Ishikawa (cell line): ENCODE measurements at regions not wholly inside any gene's neighbourhood (a gene's known extent, or its start where the extent isn't known, plus 50 kb on each side); places are given as distances from the start of the nearest gene placed in this dataset.

Source experiments
- CEBPB ChIP-seq: IDR thresholded peaks from 2 replicates; pipeline ENCODE4 v1.6.1; 2012
- CREB1 ChIP-seq: IDR thresholded peaks from 2 replicates; pipeline ENCODE4 v1.6.1; 2012; ENCODE audit warnings: low read depth
- EGR1 ChIP-seq: IDR thresholded peaks from 2 replicates; pipeline ENCODE4 v1.6.1; 2012
- EP300 ChIP-seq: IDR thresholded peaks from 2 replicates; pipeline ENCODE4 v1.6.1; 2012; ENCODE audit warnings: borderline replicate concordance
- FOXM1 ChIP-seq: IDR thresholded peaks from 2 replicates; pipeline ENCODE4 v1.6.1; 2012; ENCODE audit warnings: low read depth, borderline replicate concordance
- MAX ChIP-seq: IDR thresholded peaks from 2 replicates; pipeline ENCODE4 v1.6.1; 2012
- NFIC ChIP-seq: IDR thresholded peaks from 2 replicates; pipeline ENCODE4 v1.6.1; 2012
- RAD21 ChIP-seq: IDR thresholded peaks from 2 replicates; pipeline ENCODE4 v1.6.1; 2012; ENCODE audit warnings: low read depth
- REST ChIP-seq: IDR thresholded peaks from 2 replicates; pipeline ENCODE4 v1.6.1; 2012; ENCODE audit warnings: low read depth, mild to moderate bottlenecking
- TAF1 ChIP-seq: IDR thresholded peaks from 2 replicates; pipeline ENCODE4 v1.6.1; 2012; ENCODE audit warnings: low read depth, mild to moderate bottlenecking
- TCF12 ChIP-seq: IDR thresholded peaks from 2 replicates; pipeline ENCODE4 v1.6.1; 2012; ENCODE audit warnings: low read depth
- TEAD4 ChIP-seq: IDR thresholded peaks from 2 replicates; pipeline ENCODE4 v1.6.1; 2012
- USF1 ChIP-seq: IDR thresholded peaks from 2 replicates; pipeline ENCODE4 v1.6.1; 2012
- YY1 ChIP-seq: IDR thresholded peaks from 2 replicates; pipeline ENCODE4 v1.6.1; 2012; ENCODE audit warnings: low read depth
- ZBTB7A ChIP-seq: IDR thresholded peaks from 2 replicates; pipeline ENCODE4 v1.6.1; 2012; ENCODE audit warnings: low read depth

GRCh38 chr2:136530146-136530545 is 235.2 kb upstream of the THSD7B start:
- TF ChIP-seq REST (peak; percentile 85), TEAD4 (no peak)

- TF ChIP-seq RAD21 (no peak), TCF12 (no peak), CEBPB (0 out of 2 replicates have a peak, but pooled peaks have one; percentile 3), ZBTB7A (no peak), FOXM1 (no peak), USF1 (no peak), YY1 (no peak), TEAD4 (no peak), NFIC (no peak), REST (peak; percentile 91)
These were observed 237.8 kb upstream of the THSD7B start for GRCh38 chr2:136527560-136527959.

GRCh38 chr2:136522724-136523123 is 242.6 kb upstream of the THSD7B start:
- TF ChIP-seq TAF1 (no peak), EGR1 (no peak)

- TF ChIP-seq EP300: no peak
- no peak for TF ChIP-seq EGR1
- TF ChIP-seq TEAD4: no peak
- no peak for TF ChIP-seq TAF1
- TF ChIP-seq CEBPB: no peak
- TF ChIP-seq MAX: no peak
- TF ChIP-seq ZBTB7A: no peak
- no peak for TF ChIP-seq NFIC
- no peak for TF ChIP-seq YY1
- TF ChIP-seq FOXM1: no peak
- TF ChIP-seq REST: no peak
- no peak for TF ChIP-seq RAD21
- no peak for TF ChIP-seq CREB1
- TF ChIP-seq USF1: no peak
- no peak for TF ChIP-seq TCF12
These were observed 247.6 kb upstream of the THSD7B start for GRCh38 chr2:136517716-136518115.

GRCh38 chr2:136510244-136510643 is 255.1 kb upstream of the THSD7B start:
- TF ChIP-seq RAD21: no peak
- TF ChIP-seq NFIC: no peak

GRCh38 chr2:136505462-136505861 is 259.9 kb upstream of the THSD7B start:
- TF ChIP-seq CREB1 (no peak), REST (no peak), TEAD4 (no peak), NFIC (no peak), CEBPB (no peak), TAF1 (no peak), FOXM1 (no peak), MAX (no peak), USF1 (no peak), RAD21 (no peak)
